LNCaP clone FGC (cell line): ENCODE measurements at regions not wholly inside any gene's neighbourhood (a gene's known extent, or its start where the extent isn't known, plus 50 kb on each side); places are given as distances from the start of the nearest gene placed in this dataset.
"Not testable (repeated sequence)": the region's sequence is repeated elsewhere in the genome, so short reads cannot be mapped to it uniquely, and the experiment has no call there.

Experiments
- DNase-seq: peaks from one replicate; pipeline ENCODE4 v3.0.0-alpha.2; 2011; ENCODE audit warnings: low read depth
- H3K4me3 ChIP-seq: 2 replicates; pipeline ENCODE4 v1.5.1; 2011; ENCODE audit warnings: mild to moderate bottlenecking, low read depth, low read length, control low read depth
- CTCF ChIP-seq: IDR thresholded peaks from 2 replicates; pipeline ENCODE4 v1.5.1; 2012; ENCODE audit warnings: mild to moderate bottlenecking; ENCODE audit not compliant: control insufficient read depth, insufficient read depth; ENCODE audit errors: extremely low read depth

- DNase-seq: no peak
- no peak overlapping the region for H3K4me3 ChIP-seq
- no peak for TF ChIP-seq CTCF
Observed at GRCh38 chr12:84412226-84412625, 500.4 kb downstream of the SLC6A15 start.

- H3K4me3 ChIP-seq: no peak overlapping the region
- TF ChIP-seq CTCF: no peak
- no peak for DNase-seq
Observed at GRCh38 chr12:84411031-84411430, 501.6 kb downstream of the SLC6A15 start.

GRCh38 chr12:84408936-84409335 lies 503.7 kb downstream of the SLC6A15 start:
- DNase-seq: no peak
- no peak overlapping the region for H3K4me3 ChIP-seq
- TF ChIP-seq CTCF: no peak

GRCh38 chr12:84406720-84407119 lies 505.9 kb downstream of the SLC6A15 start:
- DNase-seq, H3K4me3 ChIP-seq: not testable (repeated sequence)

- no peak for DNase-seq
- H3K4me3 ChIP-seq: no peak overlapping the region
- TF ChIP-seq CTCF: no peak
Observed at GRCh38 chr12:84397846-84398245, 514.8 kb downstream of the SLC6A15 start.

GRCh38 chr12:84397263-84397662 lies 515.3 kb downstream of the SLC6A15 start:
- TF ChIP-seq CTCF: peak; percentile 26; the same call in 1 of the 2 replicates
- H3K4me3 ChIP-seq: no peak overlapping the region
- peak; percentile 0 for DNase-seq

GRCh38 chr12:84391176-84391575 lies 521.4 kb downstream of the SLC6A15 start:
- DNase-seq: not testable (repeated sequence)

GRCh38 chr12:84384384-84384783 lies 528.2 kb downstream of the SLC6A15 start:
- no peak for DNase-seq
- TF ChIP-seq CTCF: no peak
- no peak overlapping the region for H3K4me3 ChIP-seq

More at GRCh38 chr12:84391176-84391575, 521.4 kb downstream of the SLC6A15 start:
- H3K4me3 ChIP-seq: not testable (repeated sequence)

- not testable (repeated sequence) for DNase-seq, H3K4me3 ChIP-seq
Observed at GRCh38 chr12:84382486-84382885, 530.1 kb downstream of the SLC6A15 start.
